GM12891 (cell line): ENCODE measurements at regions not wholly inside any gene's neighbourhood (a gene's known extent, or its start where the extent isn't known, plus 50 kb on each side); places are given as distances from the start of the nearest gene placed in this dataset.

Experiments used
- PAX5 ChIP-seq: IDR thresholded peaks from 2 replicates; pipeline ENCODE4 v1.6.1; 2011; ENCODE audit warnings: low read length, moderate library complexity, mild to moderate bottlenecking; ENCODE audit not compliant: insufficient read depth, severe bottlenecking
- POLR2A ChIP-seq: IDR thresholded peaks from 2 replicates; pipeline ENCODE4 v1.6.1; 2011; ENCODE audit warnings: low read depth, low read length, control low read depth
- POLR2AphosphoS5 ChIP-seq: IDR thresholded peaks from 2 replicates; pipeline ENCODE4 v1.6.1; 2011; ENCODE audit warnings: low read depth, low read length, control low read depth
- POU2F2 ChIP-seq: IDR thresholded peaks from 2 replicates; pipeline ENCODE4 v1.6.1; 2011; ENCODE audit warnings: low read depth, mild to moderate bottlenecking, control low read depth, low read length, moderate library complexity
- SPI1 ChIP-seq: IDR thresholded peaks from 2 replicates; pipeline ENCODE4 v1.6.1; 2011; ENCODE audit warnings: low read depth, low read length, control low read depth

DNA sequence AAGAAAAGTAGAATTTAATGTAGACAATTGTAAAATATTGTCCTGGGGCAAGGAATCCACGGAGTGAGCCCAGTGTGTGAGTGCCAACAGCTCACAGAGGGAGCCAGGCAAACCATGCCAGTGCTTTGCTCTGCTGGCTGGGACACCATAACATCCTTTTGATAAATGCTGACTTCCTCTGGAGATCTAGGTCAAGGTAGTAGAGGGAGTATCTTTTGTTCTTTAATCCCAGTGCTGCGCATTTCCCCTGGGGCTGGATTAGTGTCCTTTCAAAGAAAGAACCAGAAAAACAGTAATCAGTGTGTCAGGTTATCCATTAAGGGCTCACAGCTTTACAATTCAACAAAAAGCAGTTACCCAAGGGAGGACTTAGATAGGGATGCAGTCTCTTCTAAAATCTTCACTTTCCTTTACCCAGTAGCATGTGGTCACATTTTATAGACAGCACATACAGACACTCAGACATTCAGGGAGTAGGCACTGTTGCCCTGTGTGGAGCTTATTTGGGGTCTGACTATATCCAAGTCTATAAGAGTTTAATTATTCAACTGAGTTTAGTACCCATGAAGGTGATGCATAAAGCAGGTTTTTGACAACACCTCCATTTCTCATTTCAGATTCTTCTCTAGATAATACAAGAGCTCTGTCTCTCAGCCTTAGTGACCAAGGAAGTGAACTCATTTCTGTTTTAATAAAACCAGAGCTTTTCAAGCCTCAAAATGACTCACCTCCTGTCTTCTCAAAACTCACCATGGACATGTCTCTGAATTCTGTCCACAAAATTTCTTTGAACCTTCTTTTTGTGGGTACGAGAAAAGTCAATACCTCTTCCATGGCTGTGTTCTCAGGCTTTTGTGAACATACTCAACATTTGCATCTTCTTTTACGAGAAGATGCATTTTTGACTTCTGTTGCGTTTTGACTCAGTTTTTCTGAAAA is 215.3 kb downstream of the BRINP2 start:
- TF ChIP-seq POLR2A (no peak), POLR2AphosphoS5 (no peak), POU2F2 (no peak), PAX5 (no peak), SPI1 (0 out of 2 replicates have a peak, but pooled peaks have one; percentile 6)
